Hepatocyte (in vitro differentiated cells): ENCODE measurements at regions not wholly inside any gene's neighbourhood (a gene's known extent, or its start where the extent isn't known, plus 50 kb on each side); places are given as distances from the start of the nearest gene placed in this dataset.

Experiments
- DNase-seq: peaks from one replicate; pipeline ENCODE4 v3.0.0-alpha.2; 2016; ENCODE audit warnings: low spot score
- H2AFZ ChIP-seq: fragments of 200-600 bp; sonication (generic); 2 replicates; pipeline ENCODE4 v1.6.0; 2016; ENCODE audit warnings: antibody characterized with exemption, mild to moderate bottlenecking
- H3K27ac ChIP-seq: fragments of 200-600 bp; sonication (generic); 2 replicates; pipeline ENCODE4 v1.5.1; 2016; ENCODE audit warnings: mild to moderate bottlenecking
- H3K27me3 ChIP-seq: fragments of 200-600 bp; sonication (generic); 2 replicates; pipeline ENCODE4 v1.6.1; 2016
- H3K36me3 ChIP-seq: fragments of 200-600 bp; sonication (generic); replicated peaks from 2 replicates; pipeline ENCODE4 v1.5.1; 2016; ENCODE audit warnings: low read depth; ENCODE audit not compliant: insufficient read depth
- H3K4me1 ChIP-seq: fragments of 200-600 bp; sonication (generic); 2 replicates; pipeline ENCODE4 v1.5.1; 2016; ENCODE audit warnings: mild to moderate bottlenecking, moderate library complexity; ENCODE audit not compliant: insufficient read depth
- H3K4me2 ChIP-seq: fragments of 200-600 bp; sonication (generic); 2 replicates; pipeline ENCODE4 v1.6.0; 2016
- H3K4me3 ChIP-seq: fragments of 200-600 bp; sonication (generic); 2 replicates; pipeline ENCODE4 v1.5.1; 2016; ENCODE audit warnings: mild to moderate bottlenecking
- H3K79me2 ChIP-seq: fragments of 200-600 bp; sonication (generic); 2 replicates; pipeline ENCODE4 v1.6.0; 2017; ENCODE audit warnings: mild to moderate bottlenecking
- H3K9me2 ChIP-seq: fragments of 200-600 bp; sonication (generic); replicated peaks from 2 replicates; pipeline ENCODE4 v1.6.0; 2017; ENCODE audit warnings: mild to moderate bottlenecking; ENCODE audit not compliant: insufficient read depth
- H3K9me3 ChIP-seq: fragments of 200-600 bp; sonication (generic); 2 replicates; pipeline ENCODE4 v1.5.1; 2016; ENCODE audit warnings: low read depth, mild to moderate bottlenecking
- H4K20me1 ChIP-seq: fragments of 200-600 bp; sonication (generic); 2 replicates; pipeline ENCODE4 v1.6.0; 2016; ENCODE audit warnings: mild to moderate bottlenecking; ENCODE audit not compliant: insufficient read depth, poor library complexity, severe bottlenecking
- EZH2 ChIP-seq: fragments of 200-600 bp; sonication (generic); IDR thresholded peaks from 2 replicates; pipeline ENCODE4 v1.6.1; 2016; ENCODE audit warnings: antibody characterized with exemption, mild to moderate bottlenecking, borderline replicate concordance
- EZH2phosphoT487 ChIP-seq: fragments of 200-600 bp; sonication (generic); IDR thresholded peaks from one replicate; pipeline ENCODE4 v1.6.1; 2018; ENCODE audit warnings: antibody characterized with exemption, mild to moderate bottlenecking, low read depth, moderate library complexity; ENCODE audit not compliant: unreplicated experiment, severe bottlenecking
- WGBS: methylation state at CpG from one replicate; pipeline ENCODE4 v1.1.6; 2016; ENCODE audit warnings: low lambda C conversion rate; ENCODE audit errors: missing lambda C conversion rate; 5-methylcytosine and 5-hydroxymethylcytosine counted together
- TF ChIP-seq, protein P1 (sequence below): fragments of 200-600 bp; sonication (generic); IDR thresholded peaks from 2 replicates; pipeline ENCODE4 v1.5.1; 2016; ENCODE audit warnings: antibody characterized with exemption, mild to moderate bottlenecking; ENCODE audit not compliant: poor library complexity

DNA sequence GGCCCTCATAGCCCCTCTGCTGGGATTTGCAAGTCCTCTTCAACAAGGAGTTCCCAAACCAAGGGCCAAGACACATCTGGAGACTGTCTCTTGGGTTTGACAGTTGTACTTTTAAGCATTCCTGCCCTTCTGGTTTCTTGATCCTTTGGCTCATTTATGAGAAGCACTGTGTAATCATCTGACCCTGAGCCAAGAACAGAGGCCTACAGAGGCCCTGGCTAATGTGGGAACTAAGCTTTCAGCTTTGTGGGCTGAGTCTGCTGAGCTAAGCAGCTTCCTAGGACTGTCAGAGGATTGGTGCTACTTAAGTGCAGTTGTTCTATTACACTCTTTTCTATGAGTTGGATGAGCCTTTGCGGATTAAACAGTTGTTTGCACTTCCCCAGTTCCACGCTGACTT is 178.3 kb downstream of the KBTBD8 start:
- 80% methylated on average over 2 of the region's 2 CpGs for WGBS
- no peaks in the 10 kb centered on the region for H3K36me3 ChIP-seq
- no peak overlapping the region for H2AFZ ChIP-seq
- no peaks in the 10 kb centered on the region for H3K79me2 ChIP-seq
- H3K4me1 ChIP-seq: no peaks in the 10 kb centered on the region
- H3K9me2 ChIP-seq: no peaks in the 10 kb centered on the region
- H3K9me3 ChIP-seq: no peaks in the 10 kb centered on the region
- TF ChIP-seq, protein P1, sequence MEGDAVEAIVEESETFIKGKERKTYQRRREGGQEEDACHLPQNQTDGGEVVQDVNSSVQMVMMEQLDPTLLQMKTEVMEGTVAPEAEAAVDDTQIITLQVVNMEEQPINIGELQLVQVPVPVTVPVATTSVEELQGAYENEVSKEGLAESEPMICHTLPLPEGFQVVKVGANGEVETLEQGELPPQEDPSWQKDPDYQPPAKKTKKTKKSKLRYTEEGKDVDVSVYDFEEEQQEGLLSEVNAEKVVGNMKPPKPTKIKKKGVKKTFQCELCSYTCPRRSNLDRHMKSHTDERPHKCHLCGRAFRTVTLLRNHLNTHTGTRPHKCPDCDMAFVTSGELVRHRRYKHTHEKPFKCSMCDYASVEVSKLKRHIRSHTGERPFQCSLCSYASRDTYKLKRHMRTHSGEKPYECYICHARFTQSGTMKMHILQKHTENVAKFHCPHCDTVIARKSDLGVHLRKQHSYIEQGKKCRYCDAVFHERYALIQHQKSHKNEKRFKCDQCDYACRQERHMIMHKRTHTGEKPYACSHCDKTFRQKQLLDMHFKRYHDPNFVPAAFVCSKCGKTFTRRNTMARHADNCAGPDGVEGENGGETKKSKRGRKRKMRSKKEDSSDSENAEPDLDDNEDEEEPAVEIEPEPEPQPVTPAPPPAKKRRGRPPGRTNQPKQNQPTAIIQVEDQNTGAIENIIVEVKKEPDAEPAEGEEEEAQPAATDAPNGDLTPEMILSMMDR: no peak
- TF ChIP-seq EZH2: no peak
- TF ChIP-seq EZH2phosphoT487: no peak
- H3K27ac ChIP-seq: peak overlapping the region; percentile 47
- H3K27me3 ChIP-seq: no peaks in the 10 kb centered on the region
- H3K4me2 ChIP-seq: no peak overlapping the region
- H4K20me1 ChIP-seq: no peaks in the 10 kb centered on the region
- H3K4me3 ChIP-seq: no peak overlapping the region
- peak; percentile 70 for DNase-seq

DNA sequence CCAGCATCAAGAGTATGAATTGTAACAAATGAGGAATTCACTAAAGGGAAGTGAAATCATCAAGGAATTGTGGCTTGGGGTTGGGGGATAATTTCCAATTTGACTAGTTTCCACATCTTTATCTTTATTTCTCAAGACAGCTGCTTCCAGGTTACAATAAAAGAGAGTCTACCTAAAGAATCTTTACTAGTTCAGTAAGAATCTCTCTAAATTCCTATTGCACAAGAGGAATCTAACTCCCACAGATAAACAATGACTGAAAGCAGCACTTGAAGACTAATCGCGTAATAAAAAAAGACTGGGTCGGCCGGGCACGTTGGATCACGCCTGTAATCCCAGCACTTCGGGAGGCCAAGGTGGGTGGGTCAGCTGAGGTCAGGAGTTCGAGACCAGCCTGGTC is 194.4 kb downstream of the KBTBD8 start:
- TF ChIP-seq EZH2: no peak
- TF ChIP-seq, protein P1: no peak
- TF ChIP-seq EZH2phosphoT487: no peak
- no peak overlapping the region for H3K4me3 ChIP-seq
- H2AFZ ChIP-seq: no peak overlapping the region
- no peaks in the 10 kb centered on the region for H3K27me3 ChIP-seq
- DNase-seq: no peak
- no peaks in the 10 kb centered on the region for H3K36me3 ChIP-seq
- H4K20me1 ChIP-seq: no peaks in the 10 kb centered on the region
- H3K79me2 ChIP-seq: no peaks in the 10 kb centered on the region
- no peaks in the 10 kb centered on the region for H3K4me1 ChIP-seq
- 55% methylated on average over 8 of the region's 8 CpGs for WGBS
- no peaks in the 10 kb centered on the region for H3K9me3 ChIP-seq
- no peak overlapping the region for H3K4me2 ChIP-seq
- no peak overlapping the region for H3K27ac ChIP-seq
- H3K9me2 ChIP-seq: no peaks in the 10 kb centered on the region

DNA sequence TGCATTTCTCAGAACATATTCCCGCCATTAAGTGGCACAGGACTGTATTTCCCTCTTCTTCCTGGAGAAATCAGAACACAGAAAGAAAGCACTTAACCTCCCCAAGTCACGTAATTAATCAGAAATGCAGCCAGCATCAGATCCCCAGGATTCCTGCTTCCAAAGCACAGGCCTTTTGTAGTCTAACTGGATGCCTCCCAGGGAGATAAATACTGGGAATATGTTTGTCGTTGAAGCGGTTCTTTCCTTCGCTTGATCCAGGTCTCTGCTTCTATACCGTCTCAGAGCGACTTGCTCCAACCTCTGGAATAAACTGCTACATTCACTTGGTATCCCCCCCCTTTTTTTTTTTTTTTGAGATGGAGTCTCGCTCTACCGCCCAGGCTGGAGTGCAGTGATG is 198.6 kb downstream of the KBTBD8 start:
- no peak overlapping the region for H3K4me2 ChIP-seq
- H4K20me1 ChIP-seq: no peaks in the 10 kb centered on the region
- no peaks in the 10 kb centered on the region for H3K27me3 ChIP-seq
- WGBS: 95% methylated on average over 9 of the region's 9 CpGs
- H3K27ac ChIP-seq: no peak overlapping the region
- H3K9me2 ChIP-seq: no peaks in the 10 kb centered on the region
- no peaks in the 10 kb centered on the region for H3K36me3 ChIP-seq
- TF ChIP-seq EZH2phosphoT487 (no peak), EZH2 (no peak)
- TF ChIP-seq, protein P1: no peak
- no peak overlapping the region for H3K4me3 ChIP-seq
- no peak for DNase-seq
- no peaks in the 10 kb centered on the region for H3K9me3 ChIP-seq
- H3K79me2 ChIP-seq: no peaks in the 10 kb centered on the region
- H3K4me1 ChIP-seq: no peaks in the 10 kb centered on the region
- H2AFZ ChIP-seq: no peak overlapping the region

DNA sequence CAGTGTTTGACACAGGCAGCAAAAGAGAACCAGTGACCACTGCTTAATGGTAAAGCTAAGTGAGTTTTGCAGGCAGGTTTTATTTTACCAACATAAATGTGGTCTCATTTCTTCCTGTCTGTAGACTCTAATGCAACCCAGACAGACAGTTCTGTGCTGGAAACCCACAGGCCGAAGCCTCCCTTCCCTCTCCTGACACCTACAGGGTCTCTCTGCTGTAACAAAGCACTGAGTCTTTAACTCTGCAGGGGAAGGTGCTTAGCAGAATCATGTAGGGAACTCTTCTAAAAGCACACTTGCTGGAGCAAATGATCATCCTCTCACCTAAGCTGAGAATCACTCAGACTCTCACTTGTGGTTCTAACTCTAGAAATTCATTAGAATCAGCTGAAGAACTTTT is 200.3 kb downstream of the KBTBD8 start:
- Histone ChIP-seq H3K4me1 (no peaks in the 10 kb centered on the region), H3K4me3 (no peak overlapping the region), H2AFZ (no peak overlapping the region), H3K27ac (no peak overlapping the region), H3K9me3 (no peaks in the 10 kb centered on the region), H3K79me2 (no peaks in the 10 kb centered on the region), H4K20me1 (no peaks in the 10 kb centered on the region), H3K36me3 (no peaks in the 10 kb centered on the region), H3K4me2 (no peak overlapping the region), H3K27me3 (no peaks in the 10 kb centered on the region), H3K9me2 (no peaks in the 10 kb centered on the region)
- WGBS: 59% methylated on average over 1 of the region's 1 CpG
- TF ChIP-seq, protein P1: no peak
- TF ChIP-seq EZH2: no peak
- TF ChIP-seq EZH2phosphoT487: no peak
- DNase-seq: no peak
